ENCODE measurements at regions not wholly inside any gene's neighbourhood (a gene's known extent, or its start where the extent isn't known, plus 50 kb on each side); places are given as distances from the start of the nearest gene placed in this dataset.

GRCh38 chr2:220147161-220148038 lies 520.0 kb downstream of the SLC4A3 start:
- Histone ChIP-seq H3K27ac (ENCODE audit: extremely low read depth, low read depth, low read length) (no peak overlapping the region), H3K36me3 (ENCODE audit: control insufficient read depth in 2 of 2, insufficient read depth in 1 of 2, low read length in 2 of 2) (no peaks in the 10 kb centered on the region), H3K9me3 (ENCODE audit: control insufficient read depth, insufficient read depth, low read depth, low read length) (no peaks in the 10 kb centered on the region), H3K4me3 (ENCODE audit: low read depth, low read length) (no peak overlapping the region), H3K4me1 (ENCODE audit: control insufficient read depth, insufficient read depth, low read length) (no peaks in the 10 kb centered on the region)
- ChIA-PET CTCF (interaction anchor here (0.7 kb wide), 1 partner anchor 20 kb away, joined by 3 read pairs; no protein-coding TSS in a partner anchor), POLR2A (no interaction called here)
- TF ChIP-seq SCRT2 (tag by site-specific recombination; IDR thresholded peaks at IDR 0.05) (peak; percentile 65), ZNF585B (tag by site-specific recombination; IDR thresholded peaks at IDR 0.05) (no peak)

DNA sequence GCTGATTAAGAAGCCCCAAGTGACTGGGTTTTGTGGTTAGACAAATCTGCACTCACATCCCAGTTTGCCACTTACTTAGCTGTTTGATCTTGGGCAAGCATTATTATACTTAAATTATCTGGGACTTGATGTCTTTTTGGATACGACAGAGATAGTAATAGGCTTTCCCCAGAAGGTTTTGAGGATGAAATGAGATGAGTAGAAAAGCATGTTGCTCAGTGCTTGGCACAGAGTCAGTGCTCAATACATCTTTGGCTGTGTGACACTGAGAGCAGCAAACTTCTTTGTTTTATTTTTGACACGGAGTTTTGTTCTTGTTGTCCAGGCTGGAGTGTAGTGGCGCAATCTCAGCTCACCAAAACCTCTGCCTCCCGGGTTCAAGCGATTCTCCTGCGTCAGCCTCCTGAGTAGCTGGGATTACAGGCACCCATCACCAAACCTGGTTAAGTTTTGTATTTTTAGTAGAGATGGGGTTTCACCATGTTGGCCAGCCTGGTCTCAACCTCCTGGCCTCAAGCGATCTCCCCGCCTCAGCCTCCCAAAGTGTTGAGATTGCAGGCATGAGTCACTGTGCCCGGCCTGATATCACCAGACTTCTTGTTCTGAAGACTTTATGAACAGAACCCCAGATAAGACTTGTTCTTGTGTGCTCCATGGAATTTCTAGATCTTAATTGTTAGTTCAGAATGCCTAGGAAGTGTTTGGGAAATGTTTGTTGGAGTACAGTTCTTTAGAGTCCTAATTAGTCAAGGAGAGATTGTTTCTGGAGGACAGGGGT lies 521.2 kb downstream of the SLC4A3 start:
- ChIA-PET CTCF (interaction anchor here (0.7 kb wide), 2 partner anchors 21 to 198 kb away, joined by 3 read pairs; no protein-coding TSS in a partner anchor), POLR2A (no interaction called here)
- no peak for TF ChIP-seq ZNF140 (tag by site-specific recombination; IDR thresholded peaks at IDR 0.05)
- TF ChIP-seq ZNF830 (tag by site-specific recombination; IDR thresholded peaks at IDR 0.05; ENCODE audit: low read depth) = no peak
- TF ChIP-seq, protein P1, sequence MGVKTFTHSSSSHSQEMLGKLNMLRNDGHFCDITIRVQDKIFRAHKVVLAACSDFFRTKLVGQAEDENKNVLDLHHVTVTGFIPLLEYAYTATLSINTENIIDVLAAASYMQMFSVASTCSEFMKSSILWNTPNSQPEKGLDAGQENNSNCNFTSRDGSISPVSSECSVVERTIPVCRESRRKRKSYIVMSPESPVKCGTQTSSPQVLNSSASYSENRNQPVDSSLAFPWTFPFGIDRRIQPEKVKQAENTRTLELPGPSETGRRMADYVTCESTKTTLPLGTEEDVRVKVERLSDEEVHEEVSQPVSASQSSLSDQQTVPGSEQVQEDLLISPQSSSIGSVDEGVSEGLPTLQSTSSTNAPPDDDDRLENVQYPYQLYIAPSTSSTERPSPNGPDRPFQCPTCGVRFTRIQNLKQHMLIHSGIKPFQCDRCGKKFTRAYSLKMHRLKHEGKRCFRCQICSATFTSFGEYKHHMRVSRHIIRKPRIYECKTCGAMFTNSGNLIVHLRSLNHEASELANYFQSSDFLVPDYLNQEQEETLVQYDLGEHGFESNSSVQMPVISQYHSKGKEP (tag by site-specific recombination; IDR thresholded peaks at IDR 0.05) = no peak
- TF ChIP-seq GLIS1 (tag by site-specific recombination; IDR thresholded peaks at IDR 0.05) = no peak
- no peak for TF ChIP-seq OSR2 (tag by site-specific recombination; IDR thresholded peaks at IDR 0.05)
- TF ChIP-seq OVOL3 (tag by site-specific recombination; IDR thresholded peaks at IDR 0.05) = no peak
- no peak for TF ChIP-seq ZNF221 (tag by site-specific recombination; IDR thresholded peaks at IDR 0.05; ENCODE audit: borderline replicate concordance)
- TF ChIP-seq ZNF530 (tag by site-specific recombination; IDR thresholded peaks at IDR 0.05; ENCODE audit: low read depth) = no peak
- TF ChIP-seq, protein P2, sequence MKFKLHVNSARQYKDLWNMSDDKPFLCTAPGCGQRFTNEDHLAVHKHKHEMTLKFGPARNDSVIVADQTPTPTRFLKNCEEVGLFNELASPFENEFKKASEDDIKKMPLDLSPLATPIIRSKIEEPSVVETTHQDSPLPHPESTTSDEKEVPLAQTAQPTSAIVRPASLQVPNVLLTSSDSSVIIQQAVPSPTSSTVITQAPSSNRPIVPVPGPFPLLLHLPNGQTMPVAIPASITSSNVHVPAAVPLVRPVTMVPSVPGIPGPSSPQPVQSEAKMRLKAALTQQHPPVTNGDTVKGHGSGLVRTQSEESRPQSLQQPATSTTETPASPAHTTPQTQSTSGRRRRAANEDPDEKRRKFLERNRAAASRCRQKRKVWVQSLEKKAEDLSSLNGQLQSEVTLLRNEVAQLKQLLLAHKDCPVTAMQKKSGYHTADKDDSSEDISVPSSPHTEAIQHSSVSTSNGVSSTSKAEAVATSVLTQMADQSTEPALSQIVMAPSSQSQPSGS (tag by site-specific recombination; IDR thresholded peaks at IDR 0.05; ENCODE audit: low read depth) = no peak
- TF ChIP-seq ZSCAN23 (tag by site-specific recombination; IDR thresholded peaks at IDR 0.05) = no peak
- no peak for TF ChIP-seq YY1 (tag by site-specific recombination; IDR thresholded peaks at IDR 0.05)
- TF ChIP-seq HOXD13 (CRISPR knock-in tag; IDR thresholded peaks at IDR 0.05; ENCODE audit: borderline replicate concordance) = no peak
- no peak for TF ChIP-seq ZNF157 (tag by site-specific recombination; IDR thresholded peaks at IDR 0.05)
- TF ChIP-seq KLF8 (tag by site-specific recombination; IDR thresholded peaks at IDR 0.05) = no peak
- TF ChIP-seq ZSCAN30 (tag by site-specific recombination; IDR thresholded peaks at IDR 0.05) = no peak
- no peak for TF ChIP-seq ZNF677 (tag by site-specific recombination; IDR thresholded peaks at IDR 0.05)
- no peak for TF ChIP-seq ZBTB10 (tag by site-specific recombination; IDR thresholded peaks at IDR 0.05)
- TF ChIP-seq, protein P3, sequence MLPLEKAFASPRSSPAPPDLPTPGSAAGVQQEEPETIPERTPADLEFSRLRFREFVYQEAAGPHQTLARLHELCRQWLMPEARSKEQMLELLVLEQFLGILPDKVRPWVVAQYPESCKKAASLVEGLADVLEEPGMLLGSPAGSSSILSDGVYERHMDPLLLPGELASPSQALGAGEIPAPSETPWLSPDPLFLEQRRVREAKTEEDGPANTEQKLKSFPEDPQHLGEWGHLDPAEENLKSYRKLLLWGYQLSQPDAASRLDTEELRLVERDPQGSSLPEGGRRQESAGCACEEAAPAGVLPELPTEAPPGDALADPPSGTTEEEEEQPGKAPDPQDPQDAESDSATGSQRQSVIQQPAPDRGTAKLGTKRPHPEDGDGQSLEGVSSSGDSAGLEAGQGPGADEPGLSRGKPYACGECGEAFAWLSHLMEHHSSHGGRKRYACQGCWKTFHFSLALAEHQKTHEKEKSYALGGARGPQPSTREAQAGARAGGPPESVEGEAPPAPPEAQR (tag by site-specific recombination; IDR thresholded peaks at IDR 0.05) = no peak
- TF ChIP-seq ZBTB26 (tag by site-specific recombination; optimal IDR thresholded peaks at IDR 0.05) = no peak
- TF ChIP-seq ZNF792 (tag by site-specific recombination; IDR thresholded peaks at IDR 0.05) = no peak
- Histone ChIP-seq H3K36me3 (ENCODE audit: control insufficient read depth in 2 of 2, insufficient read depth in 1 of 2, low read length in 2 of 2) (no peaks in the 10 kb centered on the region), H3K4me3 (ENCODE audit: low read depth, low read length) (no peak overlapping the region), H3K9me3 (ENCODE audit: control insufficient read depth, insufficient read depth, low read depth, low read length) (no peaks in the 10 kb centered on the region), H3K27ac (ENCODE audit: extremely low read depth, low read depth, low read length) (no peak overlapping the region), H3K4me1 (ENCODE audit: control insufficient read depth, insufficient read depth, low read length) (no peaks in the 10 kb centered on the region)
